ENCODE measurements at regions not wholly inside any gene's neighbourhood (a gene's known extent, or its start where the extent isn't known, plus 50 kb on each side); places are given as distances from the start of the nearest gene placed in this dataset.

DNA sequence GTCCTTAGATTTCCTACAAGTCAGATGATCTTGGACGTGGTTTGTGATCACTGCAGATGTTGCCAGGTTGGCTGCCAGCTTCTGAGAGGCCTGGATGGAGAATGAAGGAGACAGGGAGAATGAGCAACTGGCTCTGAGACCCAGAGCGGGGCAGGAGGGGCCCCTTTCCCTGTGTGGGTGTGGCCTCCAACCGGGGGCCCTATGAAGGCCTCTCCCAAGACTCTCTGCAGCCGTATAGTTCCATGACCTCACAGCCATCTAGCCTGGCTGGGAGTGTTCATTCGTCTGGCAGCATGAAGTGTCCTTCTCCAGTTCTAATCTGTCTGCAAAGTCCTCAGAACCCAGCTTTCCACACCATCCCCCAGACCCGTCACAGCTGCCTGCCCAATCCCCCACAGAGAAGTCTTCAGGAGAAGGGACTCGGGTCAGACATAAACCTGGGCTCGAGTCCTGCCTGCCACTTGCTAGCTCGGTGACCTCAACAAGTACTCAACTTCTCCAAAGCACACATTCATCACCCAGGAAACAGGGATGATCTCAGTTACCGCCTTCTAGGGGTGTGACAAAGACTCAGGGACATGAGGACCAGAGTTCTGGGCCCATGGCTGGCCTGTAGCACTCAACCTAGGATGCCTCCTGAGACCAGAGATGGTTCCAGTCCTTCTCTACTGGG is 122.6 kb downstream of the EDN3 start:
- no peak for TF ChIP-seq POLR2A (IDR thresholded peaks at IDR 0.05)
- TF ChIP-seq, protein P1, sequence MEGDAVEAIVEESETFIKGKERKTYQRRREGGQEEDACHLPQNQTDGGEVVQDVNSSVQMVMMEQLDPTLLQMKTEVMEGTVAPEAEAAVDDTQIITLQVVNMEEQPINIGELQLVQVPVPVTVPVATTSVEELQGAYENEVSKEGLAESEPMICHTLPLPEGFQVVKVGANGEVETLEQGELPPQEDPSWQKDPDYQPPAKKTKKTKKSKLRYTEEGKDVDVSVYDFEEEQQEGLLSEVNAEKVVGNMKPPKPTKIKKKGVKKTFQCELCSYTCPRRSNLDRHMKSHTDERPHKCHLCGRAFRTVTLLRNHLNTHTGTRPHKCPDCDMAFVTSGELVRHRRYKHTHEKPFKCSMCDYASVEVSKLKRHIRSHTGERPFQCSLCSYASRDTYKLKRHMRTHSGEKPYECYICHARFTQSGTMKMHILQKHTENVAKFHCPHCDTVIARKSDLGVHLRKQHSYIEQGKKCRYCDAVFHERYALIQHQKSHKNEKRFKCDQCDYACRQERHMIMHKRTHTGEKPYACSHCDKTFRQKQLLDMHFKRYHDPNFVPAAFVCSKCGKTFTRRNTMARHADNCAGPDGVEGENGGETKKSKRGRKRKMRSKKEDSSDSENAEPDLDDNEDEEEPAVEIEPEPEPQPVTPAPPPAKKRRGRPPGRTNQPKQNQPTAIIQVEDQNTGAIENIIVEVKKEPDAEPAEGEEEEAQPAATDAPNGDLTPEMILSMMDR (IDR thresholded peaks at IDR 0.05): no peak

All from testis (tissue), 2 donors.